A549 (cell line): ENCODE measurements at regions not wholly inside any gene's neighbourhood (a gene's known extent, or its start where the extent isn't known, plus 50 kb on each side); places are given as distances from the start of the nearest gene placed in this dataset.

Source experiments
- ATAC-seq, 2 experiments: fragments of 200-7000 bp in 1 of 2; fragments of >200 bp in 1 of 2; cut with Nextera tagmentation in 1 of 2; cut with Tn5 transposase in 1 of 2; 3 replicates each; pipeline versions ENCODE4 v1.8.0 to v1.9.1; 2018 to 2020; ENCODE audit warnings: mild to moderate bottlenecking in 1 of 2, moderate library complexity in 1 of 2
- CTCF ChIA-PET: fragments of 300-600 bp; sonication (Branson Sonifier 250); formaldehyde crosslinking; extraction: SDS; loops from one replicate; lab custom pipeline; 2021; ENCODE audit warnings: antibody characterized with exemption, inconsistent platforms; lab: Yijun Ruan, JAX
- POLR2A ChIA-PET: fragments of 350-600 bp; formaldehyde crosslinking; extraction: SDS; loops from one replicate; lab custom pipeline; 2021; ENCODE audit warnings: antibody characterized with exemption, inconsistent platforms; lab: Yijun Ruan, JAX
- DNase-seq, 2 experiments: peaks; one replicate each; pipeline versions ENCODE4 v3.0.0 to v3.0.0-alpha.2; 2011 to 2016; ENCODE audit warnings: low read depth in 1 of 2, low spot score in 1 of 2
- FAIRE-seq: peaks from 2 replicates; lab custom pipeline; 2011; peaks lifted over from hg19 to GRCh38; lab: Jason Lieb, UNC
- H3K27ac ChIP-seq, 2 experiments: fragments of >200 bp; sonication (Bioruptor Twin); formaldehyde crosslinking; 3 replicates each; pipeline ENCODE4 v1.5.1; 2016 to 2017
- H3K4me1 ChIP-seq: fragments of >200 bp; sonication (Bioruptor Twin); formaldehyde crosslinking; 3 replicates; pipeline ENCODE4 v1.6.1; 2016
- H3K4me2 ChIP-seq: fragments of >200 bp; sonication (Bioruptor Twin); formaldehyde crosslinking; 3 replicates; pipeline ENCODE4 v1.6.1; 2016
- H3K4me3 ChIP-seq: fragments of >200 bp; sonication (Bioruptor Twin); formaldehyde crosslinking; 3 replicates; pipeline ENCODE4 v1.5.1; 2016
- H3K9me3 ChIP-seq: fragments of >200 bp; sonication (Bioruptor Twin); formaldehyde crosslinking; 3 replicates; pipeline ENCODE4 v1.6.1; 2016
- BCL3 ChIP-seq: fragments of >200 bp; sonication (Bioruptor Twin); formaldehyde crosslinking; IDR thresholded peaks from 3 replicates; pipeline ENCODE4 v1.6.1; 2016
- BHLHE40 ChIP-seq: IDR thresholded peaks from 2 replicates; pipeline ENCODE4 v1.6.1; 2012; ENCODE audit warnings: low read depth, low read length, inconsistent platforms
- CBX2 ChIP-seq: fragments of 200-600 bp; sonication (generic); IDR thresholded peaks from 2 replicates; pipeline ENCODE4 v1.6.1; 2016; ENCODE audit warnings: low read depth, mild to moderate bottlenecking, borderline replicate concordance
- CBX8 ChIP-seq: fragments of 200-600 bp; sonication (generic); IDR thresholded peaks from 2 replicates; pipeline ENCODE4 v1.6.1; 2016
- CHD2 ChIP-seq: fragments of 150-350 bp; IDR thresholded peaks from 2 replicates; pipeline ENCODE4 v1.6.1; 2014; ENCODE audit warnings: low read length; ENCODE audit not compliant: partially characterized antibody
- CHD4 ChIP-seq: fragments of 200-600 bp; sonication (generic); IDR thresholded peaks from 2 replicates; pipeline ENCODE4 v1.6.1; 2016; ENCODE audit warnings: antibody characterized with exemption, mild to moderate bottlenecking, borderline replicate concordance
- CTCF ChIP-seq: fragments of >200 bp; sonication (Bioruptor Twin); formaldehyde crosslinking; IDR thresholded peaks from 3 replicates; pipeline ENCODE4 v1.5.1; 2016
- ELK1 ChIP-seq: fragments of 150-350 bp; IDR thresholded peaks from 2 replicates; pipeline ENCODE4 v1.6.1; 2014; ENCODE audit warnings: low read depth, mild to moderate bottlenecking, low read length
- ESRRA ChIP-seq: fragments of 150-350 bp; IDR thresholded peaks from 2 replicates; pipeline ENCODE4 v1.6.1; 2014; ENCODE audit warnings: mild to moderate bottlenecking, low read length, borderline replicate concordance
- FOSB ChIP-seq: fragments of 250-450 bp; sonication (Bioruptor Pico); IDR thresholded peaks from 2 replicates; pipeline ENCODE4 v1.5.0; 2020; ENCODE audit warnings: mild to moderate bottlenecking, moderate library complexity
- GATA3 ChIP-seq: IDR thresholded peaks from 2 replicates; pipeline ENCODE4 v1.6.1; 2012; ENCODE audit warnings: borderline replicate concordance
- HDAC2 ChIP-seq: fragments of 200-600 bp; sonication (generic); IDR thresholded peaks from 2 replicates; pipeline ENCODE4 v1.6.1; 2016
- HEYL ChIP-seq: fragments of 250-450 bp; sonication (Bioruptor Pico); IDR thresholded peaks from 2 replicates; pipeline ENCODE4 v1.8.0; 2021; ENCODE audit warnings: mild to moderate bottlenecking, moderate library complexity
- HOXA7 ChIP-seq: fragments of 250-450 bp; sonication (Bioruptor Pico); IDR thresholded peaks from 2 replicates; pipeline ENCODE4 v1.5.0; 2020; ENCODE audit warnings: mild to moderate bottlenecking, moderate library complexity
- MYC ChIP-seq: IDR thresholded peaks from 2 replicates; pipeline ENCODE4 v1.6.1; 2012; ENCODE audit warnings: mild to moderate bottlenecking, inconsistent platforms, low read length, improper control_type of control experiment, borderline replicate concordance
- NFE2L2 ChIP-seq: fragments of 150-350 bp; conservative IDR thresholded peaks from 2 replicates; pipeline ENCODE4 v1.6.1; 2014; ENCODE audit warnings: low read length
- NR3C1 ChIP-seq: fragments of >200 bp; sonication (Bioruptor Twin); formaldehyde crosslinking; IDR thresholded peaks from 3 replicates; pipeline ENCODE4 v1.6.1; 2017
- POLR2A ChIP-seq: IDR thresholded peaks from 2 replicates; pipeline ENCODE4 v1.6.1; 2012; ENCODE audit warnings: mild to moderate bottlenecking, low read length
- RARB ChIP-seq: fragments of 250-450 bp; sonication (Bioruptor Pico); IDR thresholded peaks from 2 replicates; pipeline ENCODE4 v1.8.0; 2021; ENCODE audit warnings: mild to moderate bottlenecking, moderate library complexity
- RFX5 ChIP-seq: fragments of 450-650 bp; IDR thresholded peaks from 2 replicates; pipeline ENCODE4 v1.7.1; 2014; ENCODE audit warnings: antibody characterized with exemption, mild to moderate bottlenecking, moderate library complexity
- RNF2 ChIP-seq: fragments of 200-600 bp; sonication (generic); IDR thresholded peaks from 2 replicates; pipeline ENCODE4 v1.6.1; 2016; ENCODE audit warnings: low read depth, mild to moderate bottlenecking, antibody characterized with exemption, moderate library complexity, borderline replicate concordance
- SMC3 ChIP-seq: fragments of >200 bp; sonication (Bioruptor Twin); formaldehyde crosslinking; IDR thresholded peaks from 3 replicates; pipeline ENCODE4 v1.6.1; 2018; ENCODE audit warnings: inconsistent platforms
- TFCP2L1 ChIP-seq: fragments of 250-450 bp; sonication (Bioruptor Pico); IDR thresholded peaks from 2 replicates; pipeline ENCODE4 v1.5.0; 2021; ENCODE audit warnings: mild to moderate bottlenecking
- TP53 ChIP-seq: fragments of 250-450 bp; sonication (Bioruptor Pico); IDR thresholded peaks from 2 replicates; pipeline ENCODE4 v1.5.0; 2021; ENCODE audit warnings: mild to moderate bottlenecking, moderate library complexity
- USF2 ChIP-seq: fragments of 450-650 bp; IDR thresholded peaks from 2 replicates; pipeline ENCODE4 v1.6.1; 2014; ENCODE audit warnings: antibody characterized with exemption
- ZNF302 ChIP-seq: fragments of 250-450 bp; sonication (Bioruptor Pico); IDR thresholded peaks from 2 replicates; pipeline ENCODE4 v1.9.0; 2021; ENCODE audit warnings: inconsistent platforms, mild to moderate bottlenecking, moderate library complexity
- WGBS: methylation state at CpG from one replicate; pipeline ENCODE4 v1.1.6; 2017; ENCODE audit errors: missing lambda C conversion rate; 5-methylcytosine and 5-hydroxymethylcytosine counted together

GRCh38 chr21:15408089-15408488, 321.7 kb upstream of the USP25 start:
- DNase-seq (no peak), FAIRE-seq (no peak), ATAC-seq (no peak)
- ChIA-PET CTCF (no interaction called here), POLR2A (no interaction called here)
- H3K4me3 ChIP-seq = no peak overlapping the region
- 0 out of 3 replicates have a peak, but pooled peaks cover under 1% of the 10 kb centered on the region for H3K9me3 ChIP-seq
- no peaks in the 10 kb centered on the region for H3K4me1 ChIP-seq
- no peak overlapping the region for H3K27ac ChIP-seq
- WGBS = 81% methylated on average over 2 of the region's 2 CpGs
- H3K4me2 ChIP-seq = no peak overlapping the region
- no peak for TF ChIP-seq NR3C1
- TF ChIP-seq CHD4 = no peak
- no peak for TF ChIP-seq HDAC2
- TF ChIP-seq RNF2 = no peak
- TF ChIP-seq TP53 = no peak
- TF ChIP-seq GATA3 = no peak
- no peak for TF ChIP-seq CBX2
- no peak for TF ChIP-seq MYC

GRCh38 chr21:15409031-15409430, 320.8 kb upstream of the USP25 start:
- FAIRE-seq (no peak), DNase-seq (no peak), ATAC-seq (no peak)
- no peak for TF ChIP-seq RARB (CRISPR knock-in tag)
- TF ChIP-seq NFE2L2 = no peak
- no peak for TF ChIP-seq SMC3
- no peak for TF ChIP-seq TFCP2L1
- TF ChIP-seq BCL3 = no peak
- TF ChIP-seq RNF2 = no peak
- TF ChIP-seq RFX5 = no peak
- no peak for TF ChIP-seq ELK1
- no peak for TF ChIP-seq HEYL
- no peak for TF ChIP-seq CHD2
- no peak for TF ChIP-seq GATA3
- no peak for TF ChIP-seq BHLHE40
- no peak for TF ChIP-seq HOXA7
- TF ChIP-seq USF2 = no peak
- TF ChIP-seq ZNF302 (CRISPR knock-in tag) = no peak
- no peak for TF ChIP-seq ESRRA
- no peaks in the 10 kb centered on the region for H3K9me3 ChIP-seq
- ChIA-PET POLR2A (no interaction called here), CTCF (no interaction called here)
- no peak overlapping the region for H3K4me2 ChIP-seq
- 69% methylated on average over 1 of the region's 1 CpG for WGBS
- no peak overlapping the region for H3K27ac ChIP-seq
- no peak overlapping the region for H3K4me3 ChIP-seq
- H3K4me1 ChIP-seq = no peaks in the 10 kb centered on the region

- H3K4me2 ChIP-seq = no peak overlapping the region
- TF ChIP-seq POLR2A (no peak), RNF2 (no peak), CBX8 (no peak), FOSB (CRISPR knock-in tag) (no peak), BCL3 (no peak), CTCF (no peak)
- no peak for DNase-seq
- no peak overlapping the region for H3K4me3 ChIP-seq
- no peaks in the 10 kb centered on the region for H3K9me3 ChIP-seq
- no peak overlapping the region for H3K27ac ChIP-seq
- ATAC-seq = no peak
- H3K4me1 ChIP-seq = 0 out of 3 replicates have a peak, but pooled peaks cover 4% of the 10 kb centered on the region
- no peak for FAIRE-seq
- CTCF ChIA-PET = no interaction called here
- POLR2A ChIA-PET = no interaction called here
- WGBS = 91% methylated on average over 3 of the region's 3 CpGs
These were observed 318.9 kb upstream of the USP25 start for GRCh38 chr21:15410853-15411252.
